DMS114 treated with DMSO at 0.1 percent for 48 hours (cell line): ENCODE measurements at regions not wholly inside any gene's neighbourhood (a gene's known extent, or its start where the extent isn't known, plus 50 kb on each side); places are given as distances from the start of the nearest gene placed in this dataset.
"Not testable (repeated sequence)": the region's sequence is repeated elsewhere in the genome, so short reads cannot be mapped to it uniquely, and the experiment has no call there.

Source experiments
- DNase-seq: peaks from one replicate; lab custom pipeline; 2025; ENCODE audit not compliant: unreplicated experiment; lab: John Stamatoyannopoulos, UW

GRCh38 chr10:62492870-62493180 is 118.7 kb downstream of the ZNF365 start:
- DNase-seq = no peak

GRCh38 chr10:62496925-62497324 is 122.8 kb downstream of the ZNF365 start:
- no peak for DNase-seq

GRCh38 chr10:62498271-62498670 is 124.1 kb downstream of the ZNF365 start:
- no peak for DNase-seq

- DNase-seq = not testable (repeated sequence)
Measured at GRCh38 chr10:62500116-62500515, 125.9 kb downstream of the ZNF365 start.

GRCh38 chr10:62501547-62501946 is 127.4 kb downstream of the ZNF365 start:
- no peak for DNase-seq

GRCh38 chr10:62502995-62503613 is 128.9 kb downstream of the ZNF365 start:
- DNase-seq = no peak

- DNase-seq = no peak
Measured at GRCh38 chr10:62503872-62504271, 129.7 kb downstream of the ZNF365 start.

- no peak for DNase-seq
Measured at GRCh38 chr10:62506371-62506770, 132.2 kb downstream of the ZNF365 start.

GRCh38 chr10:62511238-62511637 is 137.1 kb downstream of the ZNF365 start:
- DNase-seq = no peak

GRCh38 chr10:62511656-62512055 is 137.5 kb downstream of the ZNF365 start:
- DNase-seq = no peak

- no peak for DNase-seq
Measured at GRCh38 chr10:62512732-62513475, 138.7 kb downstream of the ZNF365 start.

GRCh38 chr10:62514079-62514693 is 140.0 kb downstream of the ZNF365 start:
- no peak for DNase-seq

GRCh38 chr10:62517252-62517651 is 143.1 kb downstream of the ZNF365 start:
- no peak for DNase-seq

GRCh38 chr10:62527019-62527827 is 153.1 kb downstream of the ZNF365 start:
- DNase-seq = no peak

GRCh38 chr10:62528441-62528840 is 154.3 kb downstream of the ZNF365 start:
- DNase-seq = no peak

- DNase-seq = no peak
Measured at GRCh38 chr10:62529396-62529795, 155.2 kb downstream of the ZNF365 start.

- DNase-seq = no peak
Measured at GRCh38 chr10:62534031-62534430, 159.9 kb downstream of the ZNF365 start.

GRCh38 chr10:62538606-62539005 is 164.4 kb downstream of the ZNF365 start:
- no peak for DNase-seq

GRCh38 chr10:62540389-62540788 is 166.2 kb downstream of the ZNF365 start:
- no peak for DNase-seq

GRCh38 chr10:62541811-62542210 is 167.6 kb downstream of the ZNF365 start:
- DNase-seq = no peak

GRCh38 chr10:62543571-62544355 is 169.6 kb downstream of the ZNF365 start:
- DNase-seq = no peak
